ENCODE measurements at regions not wholly inside any gene's neighbourhood (a gene's known extent, or its start where the extent isn't known, plus 50 kb on each side); places are given as distances from the start of the nearest gene placed in this dataset.
"Not testable (repeated sequence)": the region's sequence is repeated elsewhere in the genome, so short reads cannot be mapped to it uniquely, and the experiment has no call there.

- DNase-seq, result no peak
Observed at GRCh38 chr6:25127076-25127837, 151.9 kb upstream of the CARMIL1 start.

GRCh38 chr6:25130518-25130917 lies 148.7 kb upstream of the CARMIL1 start:
- DNase-seq, result no peak

DNA sequence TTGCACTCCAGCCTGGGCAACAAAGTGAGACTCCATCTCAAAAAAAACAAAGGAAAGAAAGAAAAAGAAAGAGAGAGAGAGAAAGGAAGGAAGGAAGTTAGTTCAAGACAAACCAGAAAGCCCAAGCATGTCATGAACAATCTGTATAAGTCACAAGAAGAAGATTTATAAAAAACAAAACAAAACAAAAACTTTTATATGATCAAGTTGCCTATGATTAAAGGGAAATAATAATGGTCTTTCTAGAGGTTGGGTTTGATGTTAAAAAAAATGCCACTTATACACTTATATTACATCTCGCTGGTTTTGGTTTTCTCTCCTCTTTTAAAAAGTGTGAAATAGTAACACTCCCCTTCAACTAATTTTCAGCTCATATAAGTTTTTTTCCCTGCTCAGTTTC lies 146.2 kb upstream of the CARMIL1 start:
- peak in 1 of 2 experiments; percentile 17 for DNase-seq

DNA sequence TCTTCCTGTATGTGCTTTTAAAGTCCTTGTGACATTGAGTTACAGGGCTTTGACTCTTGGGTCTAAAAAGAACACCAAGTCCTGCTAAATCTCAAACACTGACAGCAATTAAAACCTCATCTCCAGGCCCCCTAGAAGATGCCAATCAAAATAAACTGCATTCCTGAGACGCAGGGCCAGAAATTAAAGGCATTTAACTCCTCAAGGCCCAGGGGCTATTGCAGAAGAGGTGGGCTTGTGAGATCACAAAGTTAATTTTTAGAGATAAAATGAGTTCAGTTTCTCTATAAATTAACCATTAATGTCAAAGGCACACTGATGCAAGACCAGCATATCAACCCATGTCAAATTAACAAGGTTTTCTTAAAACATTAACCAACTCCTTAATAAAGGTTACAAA lies 145.6 kb upstream of the CARMIL1 start:
- no peak for DNase-seq

- DNase-seq, result no peak
Observed at GRCh38 chr6:25136854-25137253, 142.3 kb upstream of the CARMIL1 start.

- no peak for DNase-seq
Observed at GRCh38 chr6:25137480-25137879, 141.7 kb upstream of the CARMIL1 start.

DNA sequence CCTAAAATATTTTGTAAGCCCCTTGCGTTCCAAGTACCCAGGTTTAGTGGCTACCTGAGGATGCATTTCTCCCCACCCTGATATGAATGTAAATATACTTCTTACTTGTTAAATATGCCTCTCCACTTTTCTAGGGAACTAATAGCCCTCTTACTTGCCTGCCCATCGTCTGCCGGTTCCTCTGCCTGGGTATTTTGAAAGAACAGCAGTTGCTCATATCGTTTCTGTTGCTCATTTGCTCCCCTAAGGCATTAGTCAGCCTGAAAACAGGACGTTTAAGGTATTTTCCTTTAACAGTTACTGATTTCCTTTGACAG lies 141.3 kb upstream of the CARMIL1 start:
- DNase-seq, result no peak

- peak in 1 of 2 experiments; percentile 80 for DNase-seq
Observed at GRCh38 chr6:25138233-25138933, 140.8 kb upstream of the CARMIL1 start.

GRCh38 chr6:25138934-25139415 lies 140.2 kb upstream of the CARMIL1 start:
- no peak for DNase-seq

DNA sequence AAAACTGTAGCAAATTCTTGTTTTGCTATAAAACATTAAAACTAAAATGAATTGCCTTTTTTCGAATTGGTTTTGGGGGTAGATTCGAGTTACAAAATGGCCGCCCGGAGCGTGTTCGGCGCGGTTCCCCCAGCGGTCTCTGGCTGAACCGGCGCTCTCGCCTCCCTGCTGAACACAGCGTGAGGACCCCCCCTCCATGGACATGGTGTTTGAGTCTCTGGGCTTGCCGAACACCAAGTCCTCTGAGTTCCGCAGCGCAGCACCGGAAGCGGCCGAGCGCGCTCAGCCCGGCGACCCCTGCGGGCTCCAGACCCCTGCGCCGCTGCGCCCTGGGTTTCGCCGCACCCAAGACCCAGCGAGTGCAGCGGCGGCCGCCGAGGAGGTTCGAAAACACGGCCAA lies 139.6 kb upstream of the CARMIL1 start:
- DNase-seq, result not testable (repeated sequence)

DNA sequence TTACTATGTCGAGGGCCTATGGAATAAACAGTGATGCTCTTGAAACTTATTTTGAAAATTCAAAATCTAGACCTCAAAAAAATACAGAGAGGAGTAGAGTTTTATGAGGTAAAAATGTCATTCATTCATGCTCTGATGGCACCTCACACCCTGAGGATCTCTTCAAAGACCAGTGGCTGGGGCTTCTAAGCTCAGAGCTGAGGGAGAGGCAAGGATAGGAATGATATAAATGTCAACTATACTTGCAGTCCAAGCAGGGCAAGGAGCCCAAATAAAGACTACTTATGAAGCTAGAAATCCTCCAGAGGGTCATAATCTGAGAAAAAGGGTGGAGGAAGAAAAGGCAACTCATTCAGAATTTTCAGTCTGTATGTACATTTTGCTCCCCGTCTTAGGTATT lies 136.7 kb upstream of the CARMIL1 start:
- no peak for DNase-seq

- no peak for DNase-seq
Observed at GRCh38 chr6:25144919-25145318, 134.3 kb upstream of the CARMIL1 start.

DNA sequence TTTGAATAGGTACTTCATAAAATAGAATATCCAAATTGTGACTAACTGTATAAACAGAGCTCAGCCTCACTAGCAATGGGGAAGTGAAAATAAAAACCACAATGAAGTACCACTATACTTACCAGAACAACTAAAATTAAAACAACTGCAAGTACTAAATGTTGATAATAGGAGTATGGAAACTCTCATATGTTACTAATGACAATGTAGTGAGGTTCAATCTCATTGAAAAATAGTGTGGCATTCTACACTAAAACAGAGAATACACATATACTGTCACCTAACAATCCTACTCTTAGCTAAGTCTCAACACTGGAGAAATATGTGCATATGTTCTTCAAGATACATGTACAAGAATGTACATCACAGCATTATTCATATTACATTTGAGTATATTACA lies 132.0 kb upstream of the CARMIL1 start:
- no peak for DNase-seq

DNA sequence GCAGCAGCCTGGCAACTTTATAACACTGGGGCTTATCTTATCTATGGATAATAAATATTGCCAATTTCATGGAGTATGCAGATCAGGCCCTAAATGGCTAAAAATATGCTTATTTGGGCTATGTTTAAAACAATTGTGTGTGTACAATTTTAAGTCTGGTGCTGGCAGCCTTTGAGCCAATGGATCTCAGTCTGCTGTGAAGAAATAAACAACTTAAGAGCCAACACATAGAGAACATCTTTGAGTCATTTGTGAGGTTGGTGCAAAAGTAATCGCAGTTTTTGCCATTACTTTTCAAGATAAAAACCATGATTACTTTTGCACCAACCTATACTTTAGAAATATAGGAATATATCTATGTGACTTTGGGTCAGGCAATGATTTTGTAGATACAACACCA lies 129.1 kb upstream of the CARMIL1 start:
- DNase-seq, result no peak

GRCh38 chr6:25150863-25151262 lies 128.3 kb upstream of the CARMIL1 start:
- DNase-seq, result no peak

GRCh38 chr6:25153079-25153478 lies 126.1 kb upstream of the CARMIL1 start:
- DNase-seq, result no peak

DNA sequence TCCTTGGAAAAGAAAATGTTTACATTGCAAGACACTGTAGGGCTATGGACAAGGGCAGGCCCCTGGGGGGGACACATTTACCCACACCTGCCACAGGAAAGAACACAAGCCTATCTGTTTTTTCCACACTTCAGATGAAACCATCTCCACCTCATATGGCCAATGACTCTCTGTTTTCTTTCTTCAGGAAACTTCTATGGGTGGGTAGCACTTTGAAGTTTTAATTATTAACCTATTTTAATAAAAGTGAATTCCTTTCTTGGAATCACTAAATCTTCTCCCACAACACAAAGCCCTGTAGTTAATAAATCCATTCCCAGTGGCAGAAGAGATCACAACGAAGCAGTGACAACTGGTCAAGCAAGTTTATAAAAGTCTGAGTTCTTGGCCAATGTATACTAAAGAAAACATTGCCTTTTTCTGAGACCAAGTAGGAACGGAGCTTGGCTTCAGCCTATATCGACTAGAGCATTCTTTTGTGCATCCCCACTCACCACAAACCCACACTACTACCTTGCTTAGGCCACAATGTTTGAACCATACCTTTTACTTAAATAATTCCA lies 125.1 kb upstream of the CARMIL1 start:
- no peak for DNase-seq

GRCh38 chr6:25155211-25155610 lies 124.0 kb upstream of the CARMIL1 start:
- DNase-seq, result no peak

GRCh38 chr6:25156123-25156522 lies 123.1 kb upstream of the CARMIL1 start:
- no peak for DNase-seq

GRCh38 chr6:25157183-25157582 lies 122.0 kb upstream of the CARMIL1 start:
- DNase-seq, result no peak

- no peak for DNase-seq
Observed at GRCh38 chr6:25157842-25158241, 121.3 kb upstream of the CARMIL1 start.

DNA sequence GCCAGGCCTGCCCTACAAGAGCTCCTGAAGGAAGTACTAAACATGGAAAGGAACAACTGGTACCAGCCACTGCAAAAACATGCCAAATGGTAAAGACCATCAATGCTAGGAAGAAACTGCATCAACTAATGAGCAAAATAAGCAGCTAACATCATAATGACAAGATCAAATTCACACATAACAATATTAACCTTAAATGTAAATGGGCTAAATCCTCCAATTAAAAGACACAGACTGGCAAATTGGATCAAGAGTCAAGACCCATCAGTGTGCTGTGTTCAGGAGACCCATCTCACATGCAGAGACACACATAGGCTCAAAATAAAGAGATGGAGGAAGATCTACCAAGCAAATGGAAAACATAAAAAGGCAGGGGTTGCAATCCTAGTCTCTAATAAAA lies 119.0 kb upstream of the CARMIL1 start:
- not testable (repeated sequence) for DNase-seq

- DNase-seq, result no peak
Observed at GRCh38 chr6:25165177-25165576, 114.0 kb upstream of the CARMIL1 start.

DNA sequence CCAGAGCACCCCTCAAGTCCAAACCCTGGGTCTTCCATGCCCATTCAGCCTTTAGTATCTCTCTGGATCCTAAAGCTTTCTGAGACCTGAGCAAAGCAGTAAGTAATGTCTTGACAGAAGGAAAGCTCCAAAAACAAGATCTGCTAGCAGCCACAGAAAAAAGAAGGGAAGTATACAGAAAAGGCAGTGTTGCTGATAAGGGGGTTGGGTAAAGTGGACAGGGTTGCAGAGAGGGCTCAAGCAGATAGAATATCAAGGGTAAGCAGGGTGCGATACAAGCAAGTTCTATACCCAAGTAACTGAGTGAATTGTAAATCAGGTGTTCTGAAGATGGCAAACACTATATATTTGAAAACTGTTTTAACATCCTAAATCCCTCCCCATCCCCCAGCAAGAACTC lies 113.4 kb upstream of the CARMIL1 start:
- DNase-seq, result no peak
